ENCODE measurements at regions not wholly inside any gene's neighbourhood (a gene's known extent, or its start where the extent isn't known, plus 50 kb on each side); places are given as distances from the start of the nearest gene placed in this dataset.

DNA sequence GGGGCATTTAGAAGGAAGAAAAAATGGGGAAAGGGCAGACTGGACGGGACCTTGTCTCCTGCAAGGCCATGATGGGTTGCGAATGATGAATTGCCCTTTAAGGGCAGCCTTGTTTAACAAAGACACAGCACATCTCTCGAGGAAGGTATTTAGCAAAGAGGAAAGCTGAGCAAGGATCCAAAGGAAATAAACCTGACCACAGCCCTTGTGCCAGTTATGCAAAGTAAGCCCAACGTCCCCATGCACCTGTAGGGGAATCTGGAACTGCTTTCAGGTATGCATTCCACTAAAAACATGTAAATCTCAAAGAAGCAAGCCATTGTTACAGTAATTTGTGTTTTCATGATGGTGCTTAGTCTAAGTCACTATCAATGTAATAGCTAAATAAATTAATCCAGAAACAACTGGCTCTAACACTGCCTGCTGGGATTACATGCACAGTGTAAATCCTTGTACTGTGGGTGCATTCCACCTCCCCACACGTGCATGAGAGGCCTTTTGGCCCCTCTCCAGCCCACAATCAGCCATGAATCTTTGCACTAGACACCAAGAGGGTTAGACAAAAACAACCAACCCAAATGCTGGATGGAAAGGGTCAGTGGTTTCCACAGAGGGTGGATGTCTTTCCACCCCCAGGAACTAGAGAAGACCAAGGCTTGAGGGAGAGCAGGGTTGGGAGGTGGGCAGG is 228.8 kb upstream of the KAZN start:
- no peak overlapping the region for H3K4me3 ChIP-seq
- H3K9me3 ChIP-seq (ENCODE audit: control insufficient read depth in 4 of 4, insufficient read depth in 3 of 4, low read length in 3 of 4) = no peaks in the 10 kb centered on the region
- no peak overlapping the region for H3K27ac ChIP-seq (ENCODE audit: low read depth in 1 of 2, low read length in 1 of 2)
- TF ChIP-seq, protein P1, sequence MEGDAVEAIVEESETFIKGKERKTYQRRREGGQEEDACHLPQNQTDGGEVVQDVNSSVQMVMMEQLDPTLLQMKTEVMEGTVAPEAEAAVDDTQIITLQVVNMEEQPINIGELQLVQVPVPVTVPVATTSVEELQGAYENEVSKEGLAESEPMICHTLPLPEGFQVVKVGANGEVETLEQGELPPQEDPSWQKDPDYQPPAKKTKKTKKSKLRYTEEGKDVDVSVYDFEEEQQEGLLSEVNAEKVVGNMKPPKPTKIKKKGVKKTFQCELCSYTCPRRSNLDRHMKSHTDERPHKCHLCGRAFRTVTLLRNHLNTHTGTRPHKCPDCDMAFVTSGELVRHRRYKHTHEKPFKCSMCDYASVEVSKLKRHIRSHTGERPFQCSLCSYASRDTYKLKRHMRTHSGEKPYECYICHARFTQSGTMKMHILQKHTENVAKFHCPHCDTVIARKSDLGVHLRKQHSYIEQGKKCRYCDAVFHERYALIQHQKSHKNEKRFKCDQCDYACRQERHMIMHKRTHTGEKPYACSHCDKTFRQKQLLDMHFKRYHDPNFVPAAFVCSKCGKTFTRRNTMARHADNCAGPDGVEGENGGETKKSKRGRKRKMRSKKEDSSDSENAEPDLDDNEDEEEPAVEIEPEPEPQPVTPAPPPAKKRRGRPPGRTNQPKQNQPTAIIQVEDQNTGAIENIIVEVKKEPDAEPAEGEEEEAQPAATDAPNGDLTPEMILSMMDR (IDR thresholded peaks at IDR 0.05; ENCODE audit: control extremely low read depth, extremely low read depth) = no peak
- H3K9ac ChIP-seq (ENCODE audit: insufficient read depth in 1 of 2, low read length in 2 of 2) = no peak overlapping the region
- H3K36me3 ChIP-seq (ENCODE audit: control insufficient read depth in 4 of 4, insufficient read depth in 4 of 4, low read length in 4 of 4) = no peaks in the 10 kb centered on the region
- H3K27me3 ChIP-seq (ENCODE audit: control insufficient read depth in 3 of 3, insufficient read depth in 3 of 3, low read length in 2 of 3) = no peaks in the 10 kb centered on the region
- DNase-seq (no peak), ATAC-seq (ENCODE audit: insufficient read depth, low FRiP score) (no peak)
- peaks cover 0 to 60% (median 15%) of the 10 kb centered on the region in 5 donors for H3K4me1 ChIP-seq (ENCODE audit: control insufficient read depth in 5 of 5, insufficient read depth in 5 of 5, low read length in 5 of 5)
- 31 to 35% methylated on average over 5 of the region's 5 CpGs for WGBS, 2 donors

GRCh38 chr1:14371771-14372497 is 226.6 kb upstream of the KAZN start:
- Histone ChIP-seq H3K4me1 (ENCODE audit: control insufficient read depth in 5 of 5, insufficient read depth in 5 of 5, low read length in 5 of 5) (peaks cover 0 to 43% (median 15%) of the 10 kb centered on the region in 5 donors), H3K27me3 (ENCODE audit: control insufficient read depth in 3 of 3, insufficient read depth in 3 of 3, low read length in 2 of 3) (no peaks in the 10 kb centered on the region), H3K4me3 (no peak overlapping the region), H3K9ac (ENCODE audit: insufficient read depth in 1 of 2, low read length in 2 of 2) (no peak overlapping the region), H3K36me3 (ENCODE audit: control insufficient read depth in 4 of 4, insufficient read depth in 4 of 4, low read length in 4 of 4) (no peaks in the 10 kb centered on the region), H3K9me3 (ENCODE audit: control insufficient read depth in 4 of 4, insufficient read depth in 3 of 4, low read length in 3 of 4) (no peaks in the 10 kb centered on the region), H3K27ac (ENCODE audit: low read depth in 1 of 2, low read length in 1 of 2) (no peak overlapping the region)
- TF ChIP-seq, protein P1 (IDR thresholded peaks at IDR 0.05; ENCODE audit: control extremely low read depth, extremely low read depth) = no peak
- WGBS, 2 donors = 71 to 73% methylated on average over 6 of the region's 6 CpGs
- peak in 2 of 3 donors; percentile 27 to 60 for DNase-seq
- ATAC-seq (ENCODE audit: insufficient read depth, low FRiP score) = no peak

- ATAC-seq (ENCODE audit: insufficient read depth, low FRiP score) (no peak), DNase-seq (no peak)
- Histone ChIP-seq H3K4me3 (no peak overlapping the region), H3K36me3 (ENCODE audit: control insufficient read depth in 4 of 4, insufficient read depth in 4 of 4, low read length in 4 of 4) (no peaks in the 10 kb centered on the region), H3K27ac (ENCODE audit: low read depth in 1 of 2, low read length in 1 of 2) (no peak overlapping the region), H3K27me3 (ENCODE audit: control insufficient read depth in 3 of 3, insufficient read depth in 3 of 3, low read length in 2 of 3) (no peaks in the 10 kb centered on the region), H3K9ac (ENCODE audit: insufficient read depth in 1 of 2, low read length in 2 of 2) (no peak overlapping the region), H3K9me3 (ENCODE audit: control insufficient read depth in 4 of 4, insufficient read depth in 3 of 4, low read length in 3 of 4) (peaks cover 0 to 3% (median under 1%) of the 10 kb centered on the region in 4 donors), H3K4me1 (ENCODE audit: control insufficient read depth in 5 of 5, insufficient read depth in 5 of 5, low read length in 5 of 5) (peaks cover 0 to 37% (median 13%) of the 10 kb centered on the region in 5 donors)
- 83 to 90% methylated on average over 5 of the region's 5 CpGs for WGBS, 2 donors
- TF ChIP-seq, protein P1 (IDR thresholded peaks at IDR 0.05; ENCODE audit: control extremely low read depth, extremely low read depth) = no peak
These were observed 226.0 kb upstream of the KAZN start for GRCh38 chr1:14372526-14372925.
